GM12892 (cell line): ENCODE measurements at regions not wholly inside any gene's neighbourhood (a gene's known extent, or its start where the extent isn't known, plus 50 kb on each side); places are given as distances from the start of the nearest gene placed in this dataset.
"Not testable (repeated sequence)": the region's sequence is repeated elsewhere in the genome, so short reads cannot be mapped to it uniquely, and the experiment has no call there.

Experiments used
- DNase-seq: peaks from one replicate; pipeline ENCODE4 v3.0.0; 2011; ENCODE audit not compliant: insufficient read length
- FAIRE-seq: peaks from 2 replicates; lab custom pipeline; 2011; peaks lifted over from hg19 to GRCh38; lab: Jason Lieb, UNC
- POLR2A ChIP-seq: IDR thresholded peaks from 2 replicates; pipeline ENCODE4 v1.6.1; 2011; ENCODE audit warnings: low read depth, low read length, control low read depth
- POLR2AphosphoS5 ChIP-seq: IDR thresholded peaks from 2 replicates; pipeline ENCODE4 v1.6.1; 2011; ENCODE audit warnings: low read depth, low read length, control low read depth
- TAF1 ChIP-seq: IDR thresholded peaks from 2 replicates; pipeline ENCODE4 v1.6.1; 2011; ENCODE audit warnings: low read depth, mild to moderate bottlenecking, control low read depth, low read length, borderline replicate concordance

DNA sequence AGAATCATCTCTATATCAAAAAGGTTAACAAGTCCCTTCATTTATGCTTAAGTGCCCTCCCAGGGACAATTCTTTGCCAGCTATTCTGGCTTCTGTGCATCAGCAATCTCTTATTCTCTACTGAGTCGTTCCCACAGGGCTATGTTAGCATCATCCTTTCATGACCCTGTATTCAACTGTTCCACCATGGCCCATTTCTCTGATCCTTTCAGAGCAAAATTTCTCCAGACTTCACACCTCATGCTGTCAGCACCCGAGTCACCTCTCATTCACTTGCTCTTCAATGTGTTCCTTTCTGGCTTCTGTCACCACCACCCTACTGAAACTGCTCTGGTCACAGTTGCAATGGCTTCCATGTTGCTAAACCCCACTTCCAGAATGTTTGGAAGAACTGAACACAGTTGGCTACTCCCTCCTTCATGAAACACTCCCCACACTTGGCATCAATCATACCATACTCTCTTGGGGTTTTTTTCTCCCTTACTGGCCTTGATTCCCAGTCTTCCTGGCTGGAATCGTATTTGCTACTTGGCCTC lies 159.5 kb upstream of the HMGA2 start:
- FAIRE-seq (no peak), DNase-seq (no peak)
- TF ChIP-seq POLR2AphosphoS5: no peak
- no peak for TF ChIP-seq POLR2A
- no peak for TF ChIP-seq TAF1

DNA sequence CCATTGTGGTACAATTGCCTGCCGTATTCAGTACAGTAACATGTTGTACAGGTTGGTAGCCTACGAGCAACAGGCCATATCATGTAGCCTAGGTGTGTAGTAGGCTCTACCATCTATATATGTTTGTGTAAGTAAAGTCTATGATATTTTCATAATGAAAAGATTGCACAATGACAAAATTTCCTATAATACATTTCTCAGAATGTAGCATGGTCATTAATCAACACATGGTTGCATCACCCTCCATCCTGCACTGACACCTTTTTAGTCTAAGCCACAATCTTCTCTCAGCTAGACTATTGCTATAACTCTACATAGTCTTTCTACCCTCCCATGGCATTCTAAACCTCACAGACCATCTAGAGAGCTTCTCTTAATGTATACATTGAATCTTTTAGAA lies 158.5 kb upstream of the HMGA2 start:
- FAIRE-seq (no peak), DNase-seq (no peak)
- no peak for TF ChIP-seq TAF1
- no peak for TF ChIP-seq POLR2A
- TF ChIP-seq POLR2AphosphoS5: no peak

DNA sequence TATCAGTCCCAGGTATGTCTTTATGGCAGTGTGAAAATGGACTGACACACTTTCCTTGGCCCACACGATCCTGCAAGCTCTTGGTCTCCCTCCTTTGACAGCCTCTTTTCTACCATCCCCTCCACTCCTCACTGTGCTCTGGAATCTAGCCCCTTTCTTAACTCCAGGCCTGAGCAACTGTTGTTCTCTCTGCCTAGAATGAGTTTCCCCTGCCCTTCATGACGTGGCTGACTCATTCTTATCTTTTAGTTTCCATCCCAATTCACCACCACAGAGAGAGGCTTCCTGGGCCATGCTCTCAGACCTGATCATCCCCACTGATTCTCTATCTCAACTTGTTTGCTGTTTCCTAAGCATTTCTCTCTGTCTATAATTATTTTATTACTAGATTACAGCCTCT lies 157.4 kb upstream of the HMGA2 start:
- TF ChIP-seq TAF1 (no peak), POLR2A (no peak), POLR2AphosphoS5 (no peak)
- DNase-seq: no peak
- FAIRE-seq: no peak

GRCh38 chr12:65667932-65668331 lies 156.4 kb upstream of the HMGA2 start:
- FAIRE-seq: no peak
- no peak for TF ChIP-seq POLR2AphosphoS5
- no peak for TF ChIP-seq POLR2A
- no peak for TF ChIP-seq TAF1
- DNase-seq: no peak

- no peak for TF ChIP-seq TAF1
- TF ChIP-seq POLR2AphosphoS5: no peak
- no peak for TF ChIP-seq POLR2A
- FAIRE-seq: no peak
- no peak for DNase-seq
These were observed 155.1 kb upstream of the HMGA2 start for GRCh38 chr12:65668981-65669695.

DNA sequence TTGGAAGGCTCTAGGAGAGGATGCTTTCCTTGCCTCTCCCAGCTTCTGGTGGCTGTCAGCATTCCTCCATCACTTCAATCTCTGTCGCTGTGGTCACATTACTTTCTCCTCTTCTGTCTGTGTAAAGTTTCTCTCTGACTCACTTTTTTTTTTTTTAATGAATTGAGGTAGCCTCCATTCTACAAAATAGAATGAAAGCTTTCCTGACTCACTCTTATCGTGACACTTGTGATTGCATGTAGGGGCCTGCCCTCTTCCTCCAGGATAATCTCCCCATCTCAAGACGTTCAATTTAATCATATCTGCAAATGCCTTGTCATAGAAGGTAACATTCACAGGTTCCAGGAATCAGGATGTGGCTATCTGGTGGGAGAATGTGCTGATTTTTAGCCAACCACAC lies 153.5 kb upstream of the HMGA2 start:
- DNase-seq (no peak), FAIRE-seq (no peak)
- TF ChIP-seq POLR2A (no peak), TAF1 (no peak), POLR2AphosphoS5 (no peak)

DNA sequence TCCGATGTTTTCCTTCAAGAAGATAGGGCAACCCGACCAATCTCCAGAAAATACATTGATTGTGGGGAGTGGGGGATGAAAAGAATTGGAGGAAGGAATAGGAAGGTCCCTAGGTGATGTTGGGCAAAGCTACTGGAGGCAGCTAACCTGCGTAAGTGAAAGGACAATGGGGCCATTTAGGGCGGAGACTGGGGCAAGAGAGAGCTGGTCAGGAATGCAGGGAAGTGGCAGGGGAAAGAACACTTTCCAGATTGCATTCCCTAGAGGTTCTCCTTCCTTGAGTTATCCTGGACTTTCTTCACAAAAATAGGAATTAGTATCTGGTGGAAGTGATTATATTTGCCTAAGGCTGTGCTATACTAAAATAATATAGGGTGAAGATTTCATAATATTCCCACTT lies 151.8 kb upstream of the HMGA2 start:
- FAIRE-seq (no peak), DNase-seq (no peak)
- TF ChIP-seq TAF1 (no peak), POLR2A (no peak), POLR2AphosphoS5 (no peak)

GRCh38 chr12:65673156-65673690 lies 151.1 kb upstream of the HMGA2 start:
- DNase-seq (no peak), FAIRE-seq (no peak)
- no peak for TF ChIP-seq POLR2A
- no peak for TF ChIP-seq TAF1
- no peak for TF ChIP-seq POLR2AphosphoS5

DNA sequence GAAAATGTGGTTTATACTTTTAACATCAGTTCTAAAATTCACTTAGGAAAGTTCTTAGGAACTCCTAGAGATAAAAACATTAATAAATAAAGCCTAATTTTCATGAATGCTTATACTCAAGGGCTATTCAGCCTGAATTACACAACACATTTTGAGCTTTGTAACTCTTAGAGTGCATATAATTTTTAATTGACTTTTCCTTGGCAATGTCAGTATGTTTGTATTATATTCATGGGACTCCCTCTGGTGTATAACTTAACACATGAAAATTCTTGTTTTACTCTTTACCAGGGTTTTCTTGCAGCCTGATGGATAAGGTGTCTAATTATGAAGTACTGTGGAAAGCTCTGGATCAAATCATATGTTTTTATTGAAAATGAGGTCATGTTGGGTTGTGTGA lies 150.6 kb upstream of the HMGA2 start:
- TF ChIP-seq POLR2A (no peak), TAF1 (no peak), POLR2AphosphoS5 (no peak)
- FAIRE-seq (no peak), DNase-seq (no peak)

- no peak for DNase-seq
- no peak for FAIRE-seq
- no peak for TF ChIP-seq TAF1
- no peak for TF ChIP-seq POLR2A
- no peak for TF ChIP-seq POLR2AphosphoS5
These were observed 149.1 kb upstream of the HMGA2 start for GRCh38 chr12:65675141-65675621.

- not testable (repeated sequence) for DNase-seq, FAIRE-seq
These were observed 146.1 kb upstream of the HMGA2 start for GRCh38 chr12:65678172-65678571.

DNA sequence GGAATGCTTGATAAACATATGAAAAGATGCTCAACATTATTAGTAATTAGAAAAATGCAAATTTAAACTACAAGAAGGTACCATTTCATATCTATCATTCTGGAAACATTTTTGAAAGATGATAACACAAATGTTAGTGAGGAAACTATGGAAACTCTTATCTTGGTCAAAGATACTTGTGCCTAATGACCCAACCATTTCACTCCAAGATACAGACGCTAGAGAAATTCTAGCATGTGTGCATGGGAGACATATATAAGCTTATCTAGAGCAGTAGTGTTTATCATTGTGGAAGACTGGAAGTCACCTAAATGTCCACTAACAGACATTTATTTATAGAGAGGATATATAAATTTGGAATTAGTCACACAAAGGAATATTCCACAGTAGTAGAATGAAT lies 143.1 kb upstream of the HMGA2 start:
- no peak for DNase-seq
- no peak for FAIRE-seq
- no peak for TF ChIP-seq POLR2AphosphoS5
- no peak for TF ChIP-seq POLR2A
- TF ChIP-seq TAF1: no peak
